ENCODE measurements at regions not wholly inside any gene's neighbourhood (a gene's known extent, or its start where the extent isn't known, plus 50 kb on each side); places are given as distances from the start of the nearest gene placed in this dataset.
A peak's percentile ranks its signal among the peaks of the same experiment; 100 is the strongest.

- TF ChIP-seq, protein P1, sequence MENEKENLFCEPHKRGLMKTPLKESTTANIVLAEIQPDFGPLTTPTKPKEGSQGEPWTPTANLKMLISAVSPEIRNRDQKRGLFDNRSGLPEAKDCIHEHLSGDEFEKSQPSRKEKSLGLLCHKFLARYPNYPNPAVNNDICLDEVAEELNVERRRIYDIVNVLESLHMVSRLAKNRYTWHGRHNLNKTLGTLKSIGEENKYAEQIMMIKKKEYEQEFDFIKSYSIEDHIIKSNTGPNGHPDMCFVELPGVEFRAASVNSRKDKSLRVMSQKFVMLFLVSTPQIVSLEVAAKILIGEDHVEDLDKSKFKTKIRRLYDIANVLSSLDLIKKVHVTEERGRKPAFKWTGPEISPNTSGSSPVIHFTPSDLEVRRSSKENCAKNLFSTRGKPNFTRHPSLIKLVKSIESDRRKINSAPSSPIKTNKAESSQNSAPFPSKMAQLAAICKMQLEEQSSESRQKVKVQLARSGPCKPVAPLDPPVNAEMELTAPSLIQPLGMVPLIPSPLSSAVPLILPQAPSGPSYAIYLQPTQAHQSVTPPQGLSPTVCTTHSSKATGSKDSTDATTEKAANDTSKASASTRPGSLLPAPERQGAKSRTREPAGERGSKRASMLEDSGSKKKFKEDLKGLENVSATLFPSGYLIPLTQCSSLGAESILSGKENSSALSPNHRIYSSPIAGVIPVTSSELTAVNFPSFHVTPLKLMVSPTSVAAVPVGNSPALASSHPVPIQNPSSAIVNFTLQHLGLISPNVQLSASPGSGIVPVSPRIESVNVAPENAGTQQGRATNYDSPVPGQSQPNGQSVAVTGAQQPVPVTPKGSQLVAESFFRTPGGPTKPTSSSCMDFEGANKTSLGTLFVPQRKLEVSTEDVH (IDR thresholded peaks at IDR 0.05; ENCODE audit: low read depth, partially characterized antibody): no peak
- TF ChIP-seq JUND (IDR thresholded peaks at IDR 0.05; ENCODE audit: borderline replicate concordance, low read depth, low read length) (no peak), JUND (tag; IDR thresholded peaks at IDR 0.05; ENCODE audit: borderline replicate concordance, low read depth, low read length) (peak; percentile 66; the same call in 2 of the 3 replicates), ZNF121 (CRISPR knock-in tag; conservative IDR thresholded peaks at IDR 0.05) (no peak), CBX8 (IDR thresholded peaks at IDR 0.05; ENCODE audit: borderline replicate concordance, extremely low read depth, low read depth, low read length, poor library complexity, severe bottlenecking) (no peak), RBM14 (IDR thresholded peaks at IDR 0.05; ENCODE audit: borderline replicate concordance, insufficient read depth, low read depth, low read length) (no peak), CBX1 (IDR thresholded peaks at IDR 0.05; ENCODE audit: low read depth) (no peak), NKRF (IDR thresholded peaks at IDR 0.05; ENCODE audit: borderline replicate concordance) (no peak), DNMT1 (IDR thresholded peaks at IDR 0.05) (no peak), ERF (CRISPR knock-in tag; IDR thresholded peaks at IDR 0.05) (no peak), POLR2AphosphoS2 (IDR thresholded peaks at IDR 0.05; ENCODE audit: low read length) (no peak), TBL1XR1 (IDR thresholded peaks at IDR 0.05; ENCODE audit: low read length in 2 of 2) (no peak), ZNF23 (CRISPR knock-in tag; IDR thresholded peaks at IDR 0.05) (no peak)
- TF ChIP-seq, protein P2, sequence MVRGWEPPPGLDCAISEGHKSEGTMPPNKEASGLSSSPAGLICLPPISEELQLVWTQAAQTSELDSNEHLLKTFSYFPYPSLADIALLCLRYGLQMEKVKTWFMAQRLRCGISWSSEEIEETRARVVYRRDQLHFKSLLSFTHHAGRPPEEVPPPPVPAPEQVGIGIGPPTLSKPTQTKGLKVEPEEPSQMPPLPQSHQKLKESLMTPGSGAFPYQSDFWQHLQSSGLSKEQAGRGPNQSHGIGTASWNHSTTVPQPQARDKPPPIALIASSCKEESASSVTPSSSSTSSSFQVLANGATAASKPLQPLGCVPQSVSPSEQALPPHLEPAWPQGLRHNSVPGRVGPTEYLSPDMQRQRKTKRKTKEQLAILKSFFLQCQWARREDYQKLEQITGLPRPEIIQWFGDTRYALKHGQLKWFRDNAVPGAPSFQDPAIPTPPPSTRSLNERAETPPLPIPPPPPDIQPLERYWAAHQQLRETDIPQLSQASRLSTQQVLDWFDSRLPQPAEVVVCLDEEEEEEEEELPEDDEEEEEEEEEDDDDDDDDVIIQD (CRISPR knock-in tag; IDR thresholded peaks at IDR 0.05): no peak
- TF ChIP-seq, protein P3, sequence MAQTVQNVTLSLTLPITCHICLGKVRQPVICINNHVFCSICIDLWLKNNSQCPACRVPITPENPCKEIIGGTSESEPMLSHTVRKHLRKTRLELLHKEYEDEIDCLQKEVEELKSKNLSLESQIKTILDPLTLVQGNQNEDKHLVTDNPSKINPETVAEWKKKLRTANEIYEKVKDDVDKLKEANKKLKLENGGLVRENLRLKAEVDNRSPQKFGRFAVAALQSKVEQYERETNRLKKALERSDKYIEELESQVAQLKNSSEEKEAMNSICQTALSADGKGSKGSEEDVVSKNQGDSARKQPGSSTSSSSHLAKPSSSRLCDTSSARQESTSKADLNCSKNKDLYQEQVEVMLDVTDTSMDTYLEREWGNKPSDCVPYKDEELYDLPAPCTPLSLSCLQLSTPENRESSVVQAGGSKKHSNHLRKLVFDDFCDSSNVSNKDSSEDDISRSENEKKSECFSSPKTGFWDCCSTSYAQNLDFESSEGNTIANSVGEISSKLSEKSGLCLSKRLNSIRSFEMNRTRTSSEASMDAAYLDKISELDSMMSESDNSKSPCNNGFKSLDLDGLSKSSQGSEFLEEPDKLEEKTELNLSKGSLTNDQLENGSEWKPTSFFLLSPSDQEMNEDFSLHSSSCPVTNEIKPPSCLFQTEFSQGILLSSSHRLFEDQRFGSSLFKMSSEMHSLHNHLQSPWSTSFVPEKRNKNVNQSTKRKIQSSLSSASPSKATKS (CRISPR knock-in tag; IDR thresholded peaks at IDR 0.05): no peak
Measured at GRCh38 chr3:176347424-176348146, 849.7 kb downstream of the TBL1XR1 start (continued).

Measured in K562 (cell line).